Stimulated activated memory B cell treated with anti-CD40 and anti-IgM and Interleukin-4, amounts not matched to agents 10 μg/mL and 1 μg/mL and 100 μg/mL, for 72 hours (primary cell): ENCODE measurements at regions not wholly inside any gene's neighbourhood (a gene's known extent, or its start where the extent isn't known, plus 50 kb on each side); places are given as distances from the start of the nearest gene placed in this dataset.

Source experiments
- ATAC-seq: fragments of 150-1000 bp; cut with Tn5 transposase; 2 replicates; pipeline ENCODE4 v1.10.0; 2021
- H3K27ac Mint-ChIP-seq: one replicate; pipeline ENCODE4 v1.8.0; 2022; ENCODE audit warnings: mild to moderate bottlenecking, mixed read lengths
- H3K27me3 Mint-ChIP-seq: one replicate; pipeline ENCODE4 v1.8.0; 2022; ENCODE audit warnings: mixed read lengths
- H3K36me3 Mint-ChIP-seq: one replicate; pipeline ENCODE4 v1.8.0; 2022; ENCODE audit warnings: mixed read lengths
- H3K4me1 Mint-ChIP-seq: one replicate; pipeline ENCODE4 v1.8.0; 2022; ENCODE audit warnings: mixed read lengths
- H3K4me3 Mint-ChIP-seq: one replicate; pipeline ENCODE4 v1.8.0; 2022; ENCODE audit warnings: mild to moderate bottlenecking, moderate library complexity, mixed read lengths
- H3K9me3 Mint-ChIP-seq: one replicate; pipeline ENCODE4 v1.8.0; 2022; ENCODE audit warnings: mixed read lengths

DNA sequence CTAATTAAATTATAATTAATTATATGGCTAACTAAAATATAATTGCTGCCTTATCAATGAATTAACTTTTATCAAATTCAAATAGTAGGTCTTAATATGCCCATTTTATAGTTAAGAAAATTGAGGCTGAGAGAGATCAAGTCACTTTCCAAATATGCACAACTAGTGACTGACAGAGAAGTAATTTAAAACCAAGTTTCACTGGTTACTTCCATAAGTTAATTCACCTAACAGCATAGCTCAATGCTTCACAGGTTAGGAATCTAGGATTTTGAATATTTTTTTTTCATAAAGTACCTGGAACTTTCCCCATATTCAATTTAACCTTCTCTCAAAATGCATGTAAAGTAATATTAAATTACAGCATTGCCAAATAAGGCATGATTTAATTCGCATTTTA lies 134.4 kb upstream of the VEGFC start:
- Mint-ChIP-seq H3K27me3 (no peaks in the 10 kb centered on the region), H3K36me3 (no peaks in the 10 kb centered on the region), H3K4me1 (no peaks in the 10 kb centered on the region), H3K4me3 (no peak overlapping the region), H3K9me3 (no peaks in the 10 kb centered on the region), H3K27ac (no peak overlapping the region)
- ATAC-seq = no peak

DNA sequence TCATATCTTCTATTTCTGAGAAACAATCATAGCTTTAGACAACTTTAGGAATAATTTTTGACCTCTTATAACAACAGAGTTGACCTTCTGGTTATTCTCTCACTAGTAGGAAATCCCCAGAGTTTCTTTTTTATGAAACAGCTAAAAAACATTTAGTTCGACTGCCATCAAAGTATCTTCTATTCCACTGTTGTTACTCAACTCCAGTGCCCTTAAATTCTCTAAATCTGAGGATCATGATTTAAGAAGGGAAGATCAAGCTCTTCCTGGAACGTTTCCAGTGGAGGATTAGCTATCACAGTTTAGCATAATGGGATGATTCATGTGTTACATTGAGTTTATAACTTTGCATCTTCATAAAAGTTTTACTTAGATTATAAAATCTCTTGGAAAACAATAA lies 134.9 kb upstream of the VEGFC start:
- Mint-ChIP-seq H3K4me1 (no peaks in the 10 kb centered on the region), H3K9me3 (no peaks in the 10 kb centered on the region), H3K27ac (no peak overlapping the region), H3K27me3 (no peaks in the 10 kb centered on the region), H3K4me3 (no peak overlapping the region), H3K36me3 (no peaks in the 10 kb centered on the region)
- ATAC-seq = no peak

DNA sequence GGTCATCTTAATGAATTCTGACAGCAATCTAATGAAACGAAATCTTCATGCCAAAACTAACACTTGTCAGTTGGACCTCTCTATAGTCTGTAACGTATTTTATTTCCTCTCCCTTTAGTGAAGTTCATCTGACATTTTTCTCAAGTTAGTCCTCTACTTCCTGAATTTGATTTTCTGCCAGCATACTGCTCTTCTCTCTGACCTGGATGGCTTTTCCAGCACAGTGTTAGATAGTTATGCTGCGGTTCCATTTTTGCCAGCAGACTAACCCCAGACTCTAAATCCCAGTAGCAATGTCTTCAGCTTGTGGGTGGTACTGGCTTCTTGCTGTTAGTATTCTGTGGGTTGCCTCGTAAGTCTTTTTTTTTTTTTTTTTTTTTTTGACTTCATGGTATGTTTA lies 146.7 kb upstream of the VEGFC start:
- H3K9me3 Mint-ChIP-seq = peaks cover 2% of the 10 kb centered on the region
- H3K27ac Mint-ChIP-seq = no peak overlapping the region
- no peak for ATAC-seq

DNA sequence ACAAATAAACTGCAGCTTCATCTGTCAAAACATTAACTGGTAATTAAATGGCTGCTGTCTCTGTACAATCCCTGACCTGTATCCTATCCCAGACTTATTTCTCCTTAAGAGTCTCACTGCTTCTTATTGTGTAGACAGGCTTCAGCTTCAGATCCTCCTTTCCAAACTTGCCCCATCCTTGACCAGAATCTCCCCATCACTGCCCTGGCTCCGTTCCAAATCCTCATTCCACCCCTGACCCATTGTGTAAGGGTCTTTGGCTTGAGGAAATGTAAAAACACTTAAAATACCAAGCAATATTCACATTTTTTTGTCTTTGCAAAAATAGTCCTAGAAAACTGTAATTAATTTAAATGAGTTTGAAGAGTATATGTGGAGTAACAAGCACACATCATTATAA lies 152.6 kb upstream of the VEGFC start:
- no peaks in the 10 kb centered on the region for H3K27me3 Mint-ChIP-seq
- H3K4me1 Mint-ChIP-seq = no peaks in the 10 kb centered on the region
- no peak overlapping the region for H3K4me3 Mint-ChIP-seq
- H3K9me3 Mint-ChIP-seq = no peaks in the 10 kb centered on the region
- no peaks in the 10 kb centered on the region for H3K36me3 Mint-ChIP-seq
- no peak for ATAC-seq
- H3K27ac Mint-ChIP-seq = no peak overlapping the region

More for the DNA sequence above, 146.7 kb upstream of the VEGFC start:
- H3K4me3 Mint-ChIP-seq = no peak overlapping the region
- H3K27me3 Mint-ChIP-seq = no peaks in the 10 kb centered on the region
- no peaks in the 10 kb centered on the region for H3K36me3 Mint-ChIP-seq
- no peaks in the 10 kb centered on the region for H3K4me1 Mint-ChIP-seq

DNA sequence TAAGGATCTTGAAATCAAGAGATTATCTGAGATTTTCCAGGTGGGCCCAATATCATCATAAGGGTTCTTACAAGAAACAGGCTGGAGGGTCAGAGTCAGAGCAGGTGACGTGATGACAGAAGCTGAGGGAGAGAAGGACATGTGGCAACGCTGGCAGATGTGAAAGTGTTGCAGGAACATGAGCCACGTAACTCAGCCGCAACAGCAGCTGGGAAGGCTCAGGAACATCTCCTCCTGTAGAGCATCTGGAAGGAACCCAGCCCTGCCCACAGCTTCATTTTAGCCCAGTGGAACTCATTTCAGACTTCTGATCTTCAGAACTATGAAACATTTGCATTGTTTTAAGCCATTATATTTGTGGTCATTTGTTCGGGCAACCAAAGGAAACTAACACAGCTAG lies 156.3 kb upstream of the VEGFC start:
- ATAC-seq = no peak
- Mint-ChIP-seq H3K4me1 (no peaks in the 10 kb centered on the region), H3K4me3 (no peak overlapping the region), H3K9me3 (peaks cover 2% of the 10 kb centered on the region), H3K36me3 (no peaks in the 10 kb centered on the region), H3K27me3 (no peaks in the 10 kb centered on the region), H3K27ac (no peak overlapping the region)

DNA sequence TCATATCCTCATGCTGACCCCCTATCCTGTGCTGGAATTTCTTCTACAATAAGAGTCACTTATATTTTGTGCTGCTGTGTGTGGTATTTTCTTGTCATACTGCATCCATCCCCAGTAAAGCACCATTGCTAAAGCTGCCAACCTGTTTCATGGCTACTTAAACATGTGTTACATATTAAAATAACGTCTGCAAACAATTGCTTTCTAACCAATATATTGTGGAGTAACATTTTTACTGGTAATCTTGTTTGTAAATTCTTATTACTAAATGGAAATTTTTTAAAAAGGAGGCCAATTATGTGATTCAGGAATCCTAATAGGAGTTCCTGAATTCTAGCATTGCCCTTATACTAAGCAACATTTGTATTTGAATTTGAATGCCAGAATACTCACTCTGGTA lies 160.3 kb upstream of the VEGFC start:
- H3K27me3 Mint-ChIP-seq = no peaks in the 10 kb centered on the region
- H3K36me3 Mint-ChIP-seq = no peaks in the 10 kb centered on the region
- ATAC-seq = no peak
- H3K4me3 Mint-ChIP-seq = no peak overlapping the region
- H3K27ac Mint-ChIP-seq = no peak overlapping the region
- H3K4me1 Mint-ChIP-seq = no peaks in the 10 kb centered on the region
- peaks cover 12% of the 10 kb centered on the region for H3K9me3 Mint-ChIP-seq

DNA sequence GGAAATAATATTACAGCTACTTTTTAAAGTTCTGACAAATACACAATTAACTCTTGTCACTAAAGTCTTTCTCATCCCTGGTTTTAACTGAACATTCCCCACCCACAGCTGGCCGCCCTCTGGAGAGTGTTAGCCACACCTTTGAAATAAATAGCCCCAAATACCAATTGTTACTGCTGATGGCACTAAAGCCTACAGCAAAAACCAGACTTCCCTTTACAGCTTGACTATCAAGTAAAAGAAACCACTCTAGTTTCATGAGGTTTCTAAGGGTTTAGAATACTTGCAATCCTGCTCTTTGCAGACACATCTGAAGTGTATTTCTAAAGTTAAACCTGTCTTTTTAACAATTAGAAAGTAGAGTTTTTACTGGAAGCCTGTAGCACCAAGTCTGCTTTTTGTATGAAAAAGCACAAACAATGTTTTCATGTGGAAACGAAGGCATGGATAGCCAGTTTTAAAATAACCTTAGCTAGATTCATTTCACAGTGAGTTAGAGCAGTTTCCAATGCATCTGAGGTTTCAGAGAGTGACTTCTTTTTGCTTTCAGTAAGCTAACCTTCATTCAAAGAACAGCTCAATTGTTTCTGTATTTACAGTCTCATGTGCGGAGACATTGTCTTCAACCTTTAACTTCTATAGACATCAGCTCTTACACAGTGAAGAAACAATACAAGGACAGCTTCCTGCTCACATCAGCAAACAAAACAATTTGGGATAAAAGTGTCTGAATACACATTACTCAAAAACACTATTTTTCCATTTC lies 164.8 kb upstream of the VEGFC start:
- Mint-ChIP-seq H3K27me3 (no peaks in the 10 kb centered on the region), H3K9me3 (peaks cover 12% of the 10 kb centered on the region), H3K4me1 (no peaks in the 10 kb centered on the region), H3K4me3 (no peak overlapping the region), H3K36me3 (no peaks in the 10 kb centered on the region), H3K27ac (no peak overlapping the region)
- ATAC-seq = no peak

DNA sequence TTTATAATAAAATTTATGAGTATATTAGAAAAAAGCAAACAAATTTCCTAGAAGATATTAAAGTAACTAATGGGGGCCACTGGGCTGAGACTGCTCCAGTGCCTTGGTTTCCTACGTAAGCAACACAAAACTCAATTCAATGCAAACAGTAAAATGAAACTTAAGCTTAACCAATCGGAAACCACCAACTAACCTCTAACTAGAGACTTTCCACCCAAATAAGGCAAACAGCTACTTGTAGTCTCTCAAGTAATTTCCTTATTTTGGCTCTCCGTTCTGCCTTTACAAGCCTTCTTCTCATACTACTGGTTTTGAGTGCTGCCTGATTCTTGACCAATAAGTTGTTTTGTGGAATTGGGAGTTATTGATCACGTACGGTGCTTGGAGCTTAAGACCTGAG lies 167.3 kb upstream of the VEGFC start:
- no peaks in the 10 kb centered on the region for H3K4me1 Mint-ChIP-seq

DNA sequence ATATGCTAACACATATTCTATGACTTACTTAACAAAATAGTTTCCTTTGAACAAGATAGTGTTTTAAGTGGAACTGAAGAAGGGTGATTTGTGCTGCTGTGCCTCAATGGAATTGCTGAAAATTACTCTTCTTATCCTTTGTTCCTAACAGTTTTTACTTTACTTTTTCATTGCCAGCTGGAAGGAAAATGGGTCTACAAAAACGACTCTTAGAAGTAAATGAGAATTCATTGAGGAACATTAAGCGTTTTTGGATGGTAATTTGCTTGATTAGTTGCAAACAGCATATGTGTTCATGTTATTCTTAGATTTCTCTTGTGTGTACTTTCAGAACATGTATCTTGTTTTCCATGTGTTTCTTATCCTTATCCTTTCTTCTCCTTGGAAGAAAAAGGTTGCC lies 170.4 kb upstream of the VEGFC start:
- Mint-ChIP-seq H3K4me3 (no peak overlapping the region), H3K27ac (no peak overlapping the region)

More for the DNA sequence above, 167.3 kb upstream of the VEGFC start:
- no peak overlapping the region for H3K4me3 Mint-ChIP-seq
- peaks cover 4% of the 10 kb centered on the region for H3K9me3 Mint-ChIP-seq
- H3K36me3 Mint-ChIP-seq = no peaks in the 10 kb centered on the region
- H3K27me3 Mint-ChIP-seq = no peaks in the 10 kb centered on the region
- no peak overlapping the region for H3K27ac Mint-ChIP-seq
- ATAC-seq = no peak

DNA sequence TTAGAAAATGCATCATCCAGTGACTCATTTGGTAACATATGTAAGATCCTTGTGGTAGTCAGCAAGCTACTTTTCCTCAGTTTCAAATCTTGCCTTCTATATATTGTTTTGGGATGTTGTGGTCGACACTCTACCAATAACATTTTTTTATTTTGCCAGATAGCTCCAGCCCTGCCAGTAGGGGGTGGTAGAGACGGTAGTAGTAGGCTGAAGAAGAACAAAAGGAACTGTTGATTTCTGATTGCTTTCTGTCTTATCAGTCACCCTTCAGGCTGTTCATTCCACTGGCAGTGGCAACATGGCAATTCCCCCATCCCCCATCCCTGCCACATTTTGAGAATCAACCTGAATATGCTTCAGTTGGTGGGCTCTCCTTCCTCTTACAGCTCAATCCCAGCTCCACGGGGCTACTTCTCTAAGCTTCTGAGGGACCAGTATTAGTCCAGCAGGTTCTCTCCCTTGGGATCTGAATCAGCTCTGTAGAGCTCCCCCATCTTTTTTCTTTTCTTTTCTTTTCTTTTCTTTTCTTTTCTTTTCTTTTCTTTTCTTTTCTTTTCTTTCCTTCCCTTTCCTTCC lies 171.5 kb upstream of the VEGFC start:
- Mint-ChIP-seq H3K27me3 (no peaks in the 10 kb centered on the region), H3K27ac (no peak overlapping the region), H3K4me3 (no peak overlapping the region), H3K36me3 (no peaks in the 10 kb centered on the region), H3K4me1 (no peaks in the 10 kb centered on the region), H3K9me3 (no peaks in the 10 kb centered on the region)
- no peak for ATAC-seq

More for the DNA sequence above, 170.4 kb upstream of the VEGFC start:
- no peaks in the 10 kb centered on the region for H3K9me3 Mint-ChIP-seq
- H3K4me1 Mint-ChIP-seq = no peaks in the 10 kb centered on the region
- no peaks in the 10 kb centered on the region for H3K27me3 Mint-ChIP-seq
- H3K36me3 Mint-ChIP-seq = no peaks in the 10 kb centered on the region
- no peak for ATAC-seq

DNA sequence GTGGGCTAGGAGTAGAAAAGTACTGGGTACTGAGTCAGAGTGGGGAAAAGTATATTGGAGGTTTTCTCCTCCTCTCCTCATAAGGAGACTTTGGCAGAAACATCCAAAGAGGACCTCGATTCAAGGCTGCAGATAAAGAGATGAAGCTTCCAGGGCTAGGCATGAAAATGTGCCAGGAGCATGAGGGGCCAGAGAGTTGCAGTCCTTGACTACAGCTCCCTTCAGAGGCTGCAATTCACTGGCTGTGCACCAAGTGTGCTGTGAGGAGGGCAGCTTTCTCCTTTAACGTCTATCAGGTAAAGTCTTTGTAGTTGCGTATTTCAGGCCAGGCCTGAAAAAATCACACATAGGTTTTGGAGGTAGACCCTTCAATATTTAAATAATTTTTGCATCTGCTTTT lies 174.9 kb upstream of the VEGFC start:
- no peaks in the 10 kb centered on the region for H3K36me3 Mint-ChIP-seq
- H3K9me3 Mint-ChIP-seq = no peaks in the 10 kb centered on the region
- H3K27me3 Mint-ChIP-seq = no peaks in the 10 kb centered on the region
- ATAC-seq = no peak
- H3K27ac Mint-ChIP-seq = no peak overlapping the region
- no peaks in the 10 kb centered on the region for H3K4me1 Mint-ChIP-seq
- no peak overlapping the region for H3K4me3 Mint-ChIP-seq

DNA sequence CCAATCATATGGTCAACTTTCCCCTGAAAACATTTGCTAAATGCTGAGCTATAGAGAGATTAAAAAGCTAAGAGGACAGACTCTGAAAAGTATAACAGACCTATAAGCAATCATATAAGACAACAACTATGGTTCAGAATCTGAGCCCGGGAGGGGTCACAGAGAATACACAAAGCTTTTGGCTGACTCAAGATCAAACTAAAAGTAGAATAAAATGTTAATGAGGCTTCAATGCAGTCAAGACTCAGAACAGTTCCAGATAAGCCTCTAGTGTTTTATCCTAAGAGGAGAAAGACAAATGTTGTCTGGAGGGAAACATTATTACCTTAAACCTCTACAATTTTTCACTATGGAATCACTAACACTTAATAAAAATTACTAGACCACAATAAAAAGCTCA lies 175.4 kb upstream of the VEGFC start:
- Mint-ChIP-seq H3K9me3 (no peaks in the 10 kb centered on the region), H3K27ac (no peak overlapping the region), H3K27me3 (no peaks in the 10 kb centered on the region), H3K4me1 (no peaks in the 10 kb centered on the region), H3K36me3 (no peaks in the 10 kb centered on the region), H3K4me3 (no peak overlapping the region)
- ATAC-seq = no peak

DNA sequence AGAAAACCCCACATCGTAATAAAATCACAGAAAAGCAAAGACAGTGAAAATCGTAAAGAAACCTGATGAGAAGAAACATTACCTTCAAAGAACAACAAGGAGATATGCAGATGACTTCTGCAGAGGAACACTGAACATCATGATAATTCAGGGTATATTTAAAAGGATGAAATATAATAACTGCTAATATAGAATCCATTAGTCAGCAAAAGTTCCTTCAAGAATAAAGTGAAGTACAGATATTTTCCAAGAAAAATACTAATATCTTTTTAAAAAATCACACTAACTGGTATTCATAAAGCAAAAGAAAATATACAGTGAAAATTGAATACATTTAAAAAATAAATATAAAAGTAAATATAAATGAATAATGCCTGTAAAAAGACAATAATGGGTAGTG lies 176.3 kb upstream of the VEGFC start:
- H3K9me3 Mint-ChIP-seq = no peaks in the 10 kb centered on the region
- no peak overlapping the region for H3K4me3 Mint-ChIP-seq
- no peak overlapping the region for H3K27ac Mint-ChIP-seq
- H3K4me1 Mint-ChIP-seq = no peaks in the 10 kb centered on the region
- no peaks in the 10 kb centered on the region for H3K27me3 Mint-ChIP-seq
- ATAC-seq = no peak
- H3K36me3 Mint-ChIP-seq = no peaks in the 10 kb centered on the region

DNA sequence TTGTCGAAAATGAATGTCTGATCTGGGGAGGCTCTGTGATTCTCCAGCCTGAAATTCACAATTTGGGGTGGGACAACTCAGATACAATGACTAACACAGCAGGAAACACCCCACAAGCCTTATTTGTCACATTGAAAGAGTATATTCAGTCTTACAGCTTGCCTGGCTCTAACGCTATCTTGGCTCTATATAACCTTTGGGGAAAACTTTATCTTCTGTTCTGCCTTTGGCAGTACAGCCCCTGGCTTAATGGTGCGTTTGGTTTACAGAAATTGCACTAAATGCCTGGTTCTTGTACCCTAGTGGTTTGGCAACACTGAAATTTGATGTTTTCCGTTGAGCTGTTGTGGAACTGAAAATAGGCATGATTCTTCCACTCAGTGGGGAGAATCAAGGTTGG lies 178.1 kb upstream of the VEGFC start:
- Mint-ChIP-seq H3K36me3 (no peaks in the 10 kb centered on the region), H3K4me1 (no peaks in the 10 kb centered on the region), H3K9me3 (peaks cover 4% of the 10 kb centered on the region), H3K27ac (no peak overlapping the region), H3K4me3 (no peak overlapping the region), H3K27me3 (no peaks in the 10 kb centered on the region)
- ATAC-seq = no peak

DNA sequence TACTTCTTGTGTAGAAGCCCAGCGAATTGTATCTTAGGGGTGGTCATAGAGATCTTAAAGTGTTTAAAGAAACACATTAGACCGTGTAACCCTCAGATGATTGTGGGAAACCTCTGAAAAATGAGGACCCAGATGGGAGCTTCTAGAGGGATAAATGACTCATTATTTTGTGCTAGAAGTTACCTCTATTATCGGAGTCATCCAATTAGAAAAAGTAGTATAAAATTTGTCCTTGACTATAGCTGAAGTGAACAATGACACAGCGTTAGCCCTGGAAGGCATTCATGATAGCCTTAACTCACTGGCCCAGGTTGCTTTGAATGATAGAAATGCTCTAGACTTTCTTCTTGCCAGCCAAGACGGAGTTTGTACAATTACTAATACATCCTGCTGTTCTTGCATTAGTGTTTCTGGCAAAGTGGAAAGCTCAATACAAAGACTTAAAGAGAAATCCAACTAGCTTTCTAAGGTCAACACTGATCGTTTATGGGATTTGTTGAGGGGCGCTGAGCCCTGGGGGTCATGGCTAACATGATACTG lies 178.9 kb upstream of the VEGFC start:
- peaks cover 4% of the 10 kb centered on the region for H3K9me3 Mint-ChIP-seq
- ATAC-seq = no peak
- no peaks in the 10 kb centered on the region for H3K4me1 Mint-ChIP-seq
- H3K27ac Mint-ChIP-seq = no peak overlapping the region
- H3K36me3 Mint-ChIP-seq = no peaks in the 10 kb centered on the region
- H3K27me3 Mint-ChIP-seq = no peaks in the 10 kb centered on the region
- no peak overlapping the region for H3K4me3 Mint-ChIP-seq

DNA sequence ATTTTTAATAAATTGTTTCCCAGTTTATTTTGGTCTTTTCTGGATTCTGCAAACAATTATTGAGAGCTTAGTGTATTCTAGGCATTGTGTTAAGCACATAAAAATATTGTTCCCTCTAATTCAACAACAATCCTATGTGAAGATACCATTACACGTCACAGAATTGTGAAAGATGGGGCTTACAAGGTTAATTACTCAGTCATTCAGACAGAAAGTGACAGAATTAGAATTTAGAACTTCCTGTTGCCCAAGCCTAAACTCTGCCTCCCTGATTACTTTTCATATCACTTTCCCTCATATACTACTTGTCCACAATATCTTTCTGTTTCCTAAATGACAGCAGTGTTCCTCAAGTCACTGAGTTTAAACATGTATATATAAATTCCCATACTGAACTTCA lies 186.7 kb upstream of the VEGFC start:
- Mint-ChIP-seq H3K27ac (no peak overlapping the region), H3K27me3 (no peaks in the 10 kb centered on the region), H3K4me3 (no peak overlapping the region), H3K9me3 (peaks cover 3% of the 10 kb centered on the region), H3K4me1 (no peaks in the 10 kb centered on the region), H3K36me3 (no peaks in the 10 kb centered on the region)
- no peak for ATAC-seq
